CD14-positive monocyte (primary cell): ENCODE measurements at regions not wholly inside any gene's neighbourhood (a gene's known extent, or its start where the extent isn't known, plus 50 kb on each side); places are given as distances from the start of the nearest gene placed in this dataset.

ENCODE experiments used
- DNase-seq, 3 donors: peaks; one replicate each; pipeline ENCODE4 v3.0.0-alpha.2; 2011 to 2022
- H2AFZ ChIP-seq: 2 replicates; pipeline ENCODE4 v1.6.0; 2012; ENCODE audit warnings: mild to moderate bottlenecking, low read depth, low read length, inconsistent platforms; ENCODE audit not compliant: insufficient read depth, poor library complexity, severe bottlenecking
- H3K27ac ChIP-seq, 2 donors: 1 replicate in 1 of 2; 2 replicates in 1 of 2; pipeline ENCODE4 v1.5.1; 2012 to 2013; ENCODE audit warnings: low read length in 2 of 2, control low read depth in 1 of 2, inconsistent platforms in 1 of 2, low read depth in 1 of 2, mild to moderate bottlenecking in 1 of 2
- H3K27me3 ChIP-seq, 2 donors: one replicate each; pipeline versions ENCODE4 v1.6.0 to v1.6.1; 2011 to 2013; ENCODE audit warnings: low read length in 2 of 2; ENCODE audit not compliant: control insufficient read depth in 2 of 2, insufficient read depth in 2 of 2
- H3K36me3 ChIP-seq, 2 donors: replicated peaks in 1 of 2; 1 replicate in 1 of 2; 2 replicates in 1 of 2; pipeline versions ENCODE4 v1.5.1 to v1.6.1; 2012 to 2013; ENCODE audit warnings: low read length in 2 of 2, control low read depth in 1 of 2, inconsistent platforms in 1 of 2, mild to moderate bottlenecking in 1 of 2; ENCODE audit not compliant: insufficient read depth in 2 of 2, control insufficient read depth in 1 of 2
- H3K4me1 ChIP-seq, 2 donors: 1 replicate in 1 of 2; 2 replicates in 1 of 2; pipeline versions ENCODE4 v1.5.1 to v1.6.1; 2012 to 2013; ENCODE audit warnings: low read length in 2 of 2, control low read depth in 1 of 2, inconsistent platforms in 1 of 2, mild to moderate bottlenecking in 1 of 2, moderate library complexity in 1 of 2; ENCODE audit not compliant: insufficient read depth in 2 of 2, control insufficient read depth in 1 of 2
- H3K4me2 ChIP-seq: replicated peaks from 2 replicates; pipeline ENCODE3; 2012; ENCODE audit warnings: low read length, moderate library complexity, mild to moderate bottlenecking; ENCODE audit not compliant: poor library complexity, severe bottlenecking; ENCODE audit errors: extremely low read depth
- H3K4me3 ChIP-seq, 3 experiments: fragments of 200-600 bp in 1 of 3; sonication (generic) in 1 of 3; replicated peaks in 1 of 3; 1 replicate in 2 of 3; 2 replicates in 1 of 3; pipeline ENCODE4 v1.5.1; 2011 to 2013; ENCODE audit warnings: low read length in 3 of 3, mild to moderate bottlenecking in 3 of 3, control low read depth in 2 of 3, low read depth in 2 of 3, inconsistent platforms in 1 of 3, moderate library complexity in 1 of 3
- H3K79me2 ChIP-seq: 2 replicates; pipeline ENCODE4 v1.6.0; 2012; ENCODE audit warnings: mild to moderate bottlenecking, control low read depth, inconsistent platforms, low read length, moderate library complexity; ENCODE audit not compliant: insufficient read depth
- H3K9ac ChIP-seq: 2 replicates; pipeline ENCODE4 v1.6.0; 2017; ENCODE audit warnings: low read length, mild to moderate bottlenecking; ENCODE audit not compliant: insufficient read depth, poor library complexity, severe bottlenecking
- H3K9me3 ChIP-seq, 2 donors: replicated peaks in 1 of 2; 1 replicate in 1 of 2; 2 replicates in 1 of 2; pipeline versions ENCODE4 v1.5.1 to v1.6.1; 2012 to 2013; ENCODE audit warnings: low read length in 2 of 2, control low read depth in 1 of 2; ENCODE audit not compliant: control insufficient read depth in 1 of 2, insufficient read depth in 1 of 2
- H4K20me1 ChIP-seq: 2 replicates; pipeline ENCODE4 v1.6.0; 2012; ENCODE audit warnings: mild to moderate bottlenecking, low read length, control low read depth, moderate library complexity; ENCODE audit not compliant: insufficient read depth
- H3K27ac Mint-ChIP-seq, 7 donors: one replicate each; pipeline ENCODE4 v1.8.0; 2020; ENCODE audit warnings: mild to moderate bottlenecking in 7 of 7, mixed read lengths in 7 of 7, moderate library complexity in 6 of 7, inconsistent platforms in 2 of 7
- H3K27me3 Mint-ChIP-seq, 3 donors: one replicate each; pipeline ENCODE4 v1.8.0; 2021 to 2022; ENCODE audit warnings: low read depth in 3 of 3, mild to moderate bottlenecking in 3 of 3, mixed read lengths in 3 of 3, moderate library complexity in 3 of 3, inconsistent platforms in 1 of 3
- H3K36me3 Mint-ChIP-seq, 2 donors: one replicate each; pipeline ENCODE4 v1.8.0; 2020; ENCODE audit warnings: mixed read lengths in 2 of 2, inconsistent platforms in 1 of 2, mild to moderate bottlenecking in 1 of 2
- H3K4me1 Mint-ChIP-seq: one replicate; pipeline ENCODE4 v1.8.0; 2020; ENCODE audit warnings: mild to moderate bottlenecking, mixed read lengths
- H3K4me3 Mint-ChIP-seq, 2 donors: one replicate each; pipeline ENCODE4 v1.8.0; 2020; ENCODE audit warnings: mild to moderate bottlenecking in 2 of 2, mixed read lengths in 2 of 2, moderate library complexity in 1 of 2
- H3K9me3 Mint-ChIP-seq, 7 donors: one replicate each; pipeline ENCODE4 v1.8.0; 2020 to 2022; ENCODE audit warnings: mixed read lengths in 7 of 7, mild to moderate bottlenecking in 6 of 7, moderate library complexity in 6 of 7, inconsistent platforms in 2 of 7
- CTCF ChIP-seq: fragments of 200-600 bp; IDR thresholded peaks from one replicate; pipeline ENCODE4 v1.8.0; 2022; ENCODE audit warnings: antibody characterized with exemption, mild to moderate bottlenecking
- WGBS: methylation state at CpG from one replicate; pipeline ENCODE4 v1.1.5; 2013; ENCODE audit warnings: missing lambda C conversion rate; ENCODE audit not compliant: insufficient coverage; 5-methylcytosine and 5-hydroxymethylcytosine counted together
- intact Hi-C, 2 donors: fragments of 100-400 bp; cut with micrococcal nuclease; formaldehyde crosslinking; loops; one replicate each; pipeline versions ENCODE4 v1.15.0 to v1.15.1; 2023

- Histone ChIP-seq H3K27ac (no peak overlapping the region), H3K9ac (no peak overlapping the region), H3K4me1 (no peaks in the 10 kb centered on the region), H4K20me1 (no peaks in the 10 kb centered on the region), H3K79me2 (no peaks in the 10 kb centered on the region), H3K27me3 (peaks cover 2 to 7% of the 10 kb centered on the region in 2 donors), H3K36me3 (no peaks in the 10 kb centered on the region), H3K9me3 (no peaks in the 10 kb centered on the region), H3K4me3 (no peak overlapping the region), H2AFZ (no peak overlapping the region), H3K4me2 (no peak overlapping the region)
- H3K27me3 Mint-ChIP-seq: peaks cover 9 to 10% (median 10%) of the 10 kb centered on the region in 3 donors
- H3K4me1 Mint-ChIP-seq: peaks cover 3% of the 10 kb centered on the region
- intact Hi-C loops: loop anchor here in 1 of 2 donors (10.0 kb wide), 1 partner anchor 143 kb away; no protein-coding TSS in a partner anchor
- H3K36me3 Mint-ChIP-seq: no peaks in the 10 kb centered on the region
- DNase-seq: no peak
- no peak for TF ChIP-seq CTCF
- 100% methylated on average over 4 of the region's 5 CpGs for WGBS
- H3K27ac Mint-ChIP-seq: no peak overlapping the region
- H3K4me3 Mint-ChIP-seq: no peak overlapping the region
- H3K9me3 Mint-ChIP-seq: peaks cover 0 to 5% (median 3%) of the 10 kb centered on the region in 7 donors
These were observed 441.8 kb downstream of the IRS1 start for GRCh38 chr2:226357816-226358215.

DNA sequence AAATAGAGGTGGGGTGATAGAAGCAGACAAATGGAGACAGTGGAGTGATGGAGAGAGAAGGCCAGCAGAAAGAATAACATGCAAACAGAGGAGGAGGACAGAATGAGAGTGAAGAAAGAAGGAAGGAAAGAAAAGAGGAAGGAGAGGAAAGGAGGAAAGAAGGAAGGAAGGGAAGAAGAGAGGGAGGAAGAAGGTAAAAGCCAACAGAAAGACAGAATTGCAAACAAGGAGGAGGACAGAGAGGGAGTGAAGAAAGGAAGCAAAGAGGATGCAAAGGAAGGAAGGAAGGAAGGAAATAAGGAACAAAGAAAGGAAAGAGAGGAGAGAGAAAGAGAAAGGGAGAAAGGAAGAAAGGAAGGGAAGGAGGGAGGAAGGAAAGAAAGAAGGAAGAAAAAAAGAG is 444.0 kb downstream of the IRS1 start:
- Histone ChIP-seq H3K4me3 (no peak overlapping the region), H3K36me3 (no peaks in the 10 kb centered on the region), H2AFZ (no peak overlapping the region), H3K4me2 (no peak overlapping the region), H3K9ac (no peak overlapping the region), H4K20me1 (no peaks in the 10 kb centered on the region), H3K9me3 (no peaks in the 10 kb centered on the region), H3K27me3 (peaks cover 2 to 7% of the 10 kb centered on the region in 2 donors), H3K4me1 (no peaks in the 10 kb centered on the region), H3K27ac (no peak overlapping the region), H3K79me2 (no peaks in the 10 kb centered on the region)
- H3K4me3 Mint-ChIP-seq: no peak overlapping the region
- TF ChIP-seq CTCF: no peak
- H3K27ac Mint-ChIP-seq: peak overlapping the region in 1 of 7 donors; percentile 62
- intact Hi-C loops: loop anchor here in 1 of 2 donors (10.0 kb wide), 1 partner anchor 141 kb away; no protein-coding TSS in a partner anchor
- H3K27me3 Mint-ChIP-seq: peaks cover 9 to 12% (median 10%) of the 10 kb centered on the region in 3 donors
- H3K4me1 Mint-ChIP-seq: peaks cover 3% of the 10 kb centered on the region
- H3K9me3 Mint-ChIP-seq: peaks cover 0 to 9% (median 2%) of the 10 kb centered on the region in 7 donors
- DNase-seq: no peak
- no peaks in the 10 kb centered on the region for H3K36me3 Mint-ChIP-seq
